ENCODE measurements at regions not wholly inside any gene's neighbourhood (a gene's known extent, or its start where the extent isn't known, plus 50 kb on each side); places are given as distances from the start of the nearest gene placed in this dataset.

- Mint-ChIP-seq H3K36me3 (ENCODE audit: unreplicated experiment) (peaks cover 25% of the 10 kb centered on the region), H3K9me3 (ENCODE audit: unreplicated experiment) (peaks cover 3% of the 10 kb centered on the region), H3K27ac (ENCODE audit: unreplicated experiment) (no peak overlapping the region), H3K4me3 (ENCODE audit: unreplicated experiment) (no peak overlapping the region), H3K4me1 (ENCODE audit: low read depth, unreplicated experiment) (no peaks in the 10 kb centered on the region), H3K27me3 (ENCODE audit: unreplicated experiment) (no peaks in the 10 kb centered on the region)
- no peak for DNase-seq
- no peak for TF ChIP-seq CTCF (IDR thresholded peaks at IDR 0.05; ENCODE audit: partially characterized antibody, unreplicated experiment)
Observed at GRCh38 chr21:40997831-40998230, 150.9 kb upstream of the DSCAM start.

DNA sequence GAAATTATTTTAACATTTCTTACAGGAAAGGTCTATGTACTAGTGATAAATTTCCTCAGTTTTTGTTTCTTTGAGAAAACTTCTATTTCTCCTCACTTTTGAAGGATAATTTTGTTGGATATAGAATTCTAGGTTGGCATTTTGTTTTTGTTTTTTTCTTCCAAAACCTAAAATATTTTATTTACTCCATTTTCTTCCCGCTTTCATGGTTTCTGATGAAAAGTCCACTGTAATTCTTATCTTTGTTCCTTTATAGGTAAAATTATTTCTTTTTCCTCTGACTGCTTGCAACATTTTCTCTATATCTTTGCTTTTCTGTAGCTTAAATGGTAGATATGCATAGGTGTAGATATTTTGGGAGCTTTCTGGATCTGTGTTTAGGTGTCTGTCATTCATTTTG is 153.9 kb upstream of the DSCAM start:
- Mint-ChIP-seq H3K36me3 (ENCODE audit: unreplicated experiment) (peaks cover 25% of the 10 kb centered on the region), H3K4me1 (ENCODE audit: low read depth, unreplicated experiment) (no peaks in the 10 kb centered on the region), H3K9me3 (ENCODE audit: unreplicated experiment) (peaks cover 3% of the 10 kb centered on the region), H3K27ac (ENCODE audit: unreplicated experiment) (no peak overlapping the region), H3K27me3 (ENCODE audit: unreplicated experiment) (no peaks in the 10 kb centered on the region), H3K4me3 (ENCODE audit: unreplicated experiment) (no peak overlapping the region)
- DNase-seq = no peak
- TF ChIP-seq CTCF (IDR thresholded peaks at IDR 0.05; ENCODE audit: partially characterized antibody, unreplicated experiment) = no peak

DNA sequence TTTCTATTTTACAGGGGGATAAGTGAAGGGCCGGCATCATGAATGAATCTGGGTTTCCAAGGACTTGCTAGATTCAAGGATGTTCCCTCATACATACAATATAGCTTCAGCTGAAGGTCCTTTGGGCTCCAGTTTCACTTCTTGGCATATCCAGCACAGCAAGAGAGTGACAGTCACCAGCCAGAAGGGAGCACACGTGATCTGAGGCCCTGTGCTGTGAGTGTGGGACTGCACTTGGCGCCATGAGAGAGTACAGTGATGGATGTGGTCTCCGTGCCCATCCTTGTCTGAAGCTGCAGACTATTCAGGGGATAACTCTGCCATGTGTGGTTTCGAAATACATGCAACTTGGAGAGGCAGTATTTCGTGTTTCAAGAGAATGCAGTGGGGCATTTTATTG is 159.7 kb upstream of the DSCAM start:
- no peak for DNase-seq

DNA sequence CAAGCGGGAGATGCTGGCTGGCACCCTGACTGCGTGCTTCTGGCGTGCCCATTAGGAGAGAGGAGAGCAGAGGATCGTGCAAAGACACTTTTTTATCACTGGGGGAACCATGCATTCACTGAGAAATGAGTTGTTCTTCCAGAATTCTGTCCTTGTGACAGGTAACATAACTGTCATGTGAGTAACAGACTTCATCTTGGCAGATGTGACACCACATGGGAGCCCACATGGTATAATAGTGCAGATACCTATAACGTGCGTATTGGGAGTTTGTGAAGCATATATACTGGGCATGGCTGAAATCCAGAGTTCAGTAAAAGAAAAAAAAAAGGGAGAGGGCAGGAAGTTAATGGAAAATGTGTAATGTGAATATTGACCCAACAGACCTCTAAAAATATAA is 159.6 kb upstream of the BACE2 start:
- H3K36me3 Mint-ChIP-seq (ENCODE audit: unreplicated experiment) = no peaks in the 10 kb centered on the region
- H3K9me3 Mint-ChIP-seq (ENCODE audit: unreplicated experiment) = no peaks in the 10 kb centered on the region
- H3K27me3 Mint-ChIP-seq (ENCODE audit: unreplicated experiment) = no peaks in the 10 kb centered on the region
- TF ChIP-seq CTCF (IDR thresholded peaks at IDR 0.05; ENCODE audit: partially characterized antibody, unreplicated experiment) = no peak
- no peak overlapping the region for H3K4me3 Mint-ChIP-seq (ENCODE audit: unreplicated experiment)
- no peak overlapping the region for H3K27ac Mint-ChIP-seq (ENCODE audit: unreplicated experiment)
- peaks cover 5% of the 10 kb centered on the region for H3K4me1 Mint-ChIP-seq (ENCODE audit: low read depth, unreplicated experiment)
- no peak for DNase-seq

More for the DNA sequence above, 159.7 kb upstream of the DSCAM start:
- H3K27ac Mint-ChIP-seq (ENCODE audit: unreplicated experiment) = no peak overlapping the region
- peaks cover 5% of the 10 kb centered on the region for H3K4me1 Mint-ChIP-seq (ENCODE audit: low read depth, unreplicated experiment)
- H3K27me3 Mint-ChIP-seq (ENCODE audit: unreplicated experiment) = no peaks in the 10 kb centered on the region
- peaks cover 5% of the 10 kb centered on the region for H3K36me3 Mint-ChIP-seq (ENCODE audit: unreplicated experiment)
- H3K4me3 Mint-ChIP-seq (ENCODE audit: unreplicated experiment) = no peak overlapping the region
- H3K9me3 Mint-ChIP-seq (ENCODE audit: unreplicated experiment) = peaks cover 2% of the 10 kb centered on the region
- TF ChIP-seq CTCF (IDR thresholded peaks at IDR 0.05; ENCODE audit: partially characterized antibody, unreplicated experiment) = no peak

GRCh38 chr21:41008974-41009373 is 159.0 kb upstream of the BACE2 start:
- Mint-ChIP-seq H3K36me3 (ENCODE audit: unreplicated experiment) (no peaks in the 10 kb centered on the region), H3K27ac (ENCODE audit: unreplicated experiment) (no peak overlapping the region), H3K27me3 (ENCODE audit: unreplicated experiment) (no peaks in the 10 kb centered on the region), H3K4me1 (ENCODE audit: low read depth, unreplicated experiment) (peaks cover 5% of the 10 kb centered on the region), H3K9me3 (ENCODE audit: unreplicated experiment) (no peaks in the 10 kb centered on the region), H3K4me3 (ENCODE audit: unreplicated experiment) (no peak overlapping the region)
- no peak for DNase-seq
- no peak for TF ChIP-seq CTCF (IDR thresholded peaks at IDR 0.05; ENCODE audit: partially characterized antibody, unreplicated experiment)
